Choroid plexus epithelial cell (primary cell): ENCODE measurements at regions not wholly inside any gene's neighbourhood (a gene's known extent, or its start where the extent isn't known, plus 50 kb on each side); places are given as distances from the start of the nearest gene placed in this dataset.

Experiments used
- DNase-seq: peaks from one replicate; pipeline ENCODE4 v3.0.0-alpha.2; 2010; ENCODE audit warnings: low read depth
- H3K4me3 ChIP-seq: 2 replicates; pipeline ENCODE4 v1.5.1; 2011; ENCODE audit warnings: low read depth, mild to moderate bottlenecking, control low read depth, low read length, moderate library complexity
- TF ChIP-seq, protein P1 (sequence below): conservative IDR thresholded peaks from 2 replicates; pipeline ENCODE4 v1.5.1; 2011; ENCODE audit warnings: low read depth, mild to moderate bottlenecking, control low read depth, inconsistent platforms, low read length, moderate library complexity

DNA sequence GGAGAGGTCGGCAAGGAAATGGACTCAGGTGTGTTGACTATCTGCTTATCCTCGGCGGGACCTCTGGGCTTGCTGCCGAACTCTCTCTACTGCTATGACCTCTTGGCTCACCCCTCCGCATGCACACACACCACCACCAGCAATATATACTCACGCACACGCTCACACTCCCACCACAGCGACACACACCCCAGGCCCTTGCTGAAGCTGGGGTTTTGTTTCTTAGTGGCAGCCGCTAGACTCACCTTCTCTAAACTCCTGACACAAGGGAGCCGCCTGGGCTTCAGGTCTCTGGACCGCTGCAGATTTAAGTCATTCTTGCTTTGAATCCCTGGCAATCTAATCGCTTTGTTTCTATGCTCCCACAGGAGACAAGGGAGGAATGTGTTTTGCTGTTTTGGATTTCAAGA, 59.4 kb upstream of the BACH2 start:
- TF ChIP-seq, protein P1, sequence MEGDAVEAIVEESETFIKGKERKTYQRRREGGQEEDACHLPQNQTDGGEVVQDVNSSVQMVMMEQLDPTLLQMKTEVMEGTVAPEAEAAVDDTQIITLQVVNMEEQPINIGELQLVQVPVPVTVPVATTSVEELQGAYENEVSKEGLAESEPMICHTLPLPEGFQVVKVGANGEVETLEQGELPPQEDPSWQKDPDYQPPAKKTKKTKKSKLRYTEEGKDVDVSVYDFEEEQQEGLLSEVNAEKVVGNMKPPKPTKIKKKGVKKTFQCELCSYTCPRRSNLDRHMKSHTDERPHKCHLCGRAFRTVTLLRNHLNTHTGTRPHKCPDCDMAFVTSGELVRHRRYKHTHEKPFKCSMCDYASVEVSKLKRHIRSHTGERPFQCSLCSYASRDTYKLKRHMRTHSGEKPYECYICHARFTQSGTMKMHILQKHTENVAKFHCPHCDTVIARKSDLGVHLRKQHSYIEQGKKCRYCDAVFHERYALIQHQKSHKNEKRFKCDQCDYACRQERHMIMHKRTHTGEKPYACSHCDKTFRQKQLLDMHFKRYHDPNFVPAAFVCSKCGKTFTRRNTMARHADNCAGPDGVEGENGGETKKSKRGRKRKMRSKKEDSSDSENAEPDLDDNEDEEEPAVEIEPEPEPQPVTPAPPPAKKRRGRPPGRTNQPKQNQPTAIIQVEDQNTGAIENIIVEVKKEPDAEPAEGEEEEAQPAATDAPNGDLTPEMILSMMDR, result no peak
- peak overlapping the region; percentile 10 for H3K4me3 ChIP-seq
- peak; percentile 50 for DNase-seq

DNA sequence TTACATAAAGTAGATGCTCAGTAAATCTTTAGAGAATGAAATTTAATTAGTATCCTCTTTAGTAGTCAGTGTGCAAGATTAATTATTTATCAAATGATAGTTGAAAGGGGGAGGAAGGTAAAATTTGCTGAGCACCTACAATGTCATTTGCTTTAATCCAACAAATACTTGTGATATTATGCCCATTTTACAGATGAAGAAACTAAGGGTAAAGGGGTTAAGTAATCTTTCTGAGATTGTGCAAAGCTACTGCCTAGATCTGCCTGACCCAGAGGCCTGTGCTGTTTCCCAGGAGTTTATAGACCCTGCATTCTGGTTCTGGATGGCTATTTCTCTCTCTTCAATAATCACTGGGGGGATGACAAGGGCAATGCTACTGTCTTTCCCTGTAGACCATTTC, 58.3 kb upstream of the BACH2 start:
- DNase-seq, result no peak
- TF ChIP-seq, protein P1, result no peak

DNA sequence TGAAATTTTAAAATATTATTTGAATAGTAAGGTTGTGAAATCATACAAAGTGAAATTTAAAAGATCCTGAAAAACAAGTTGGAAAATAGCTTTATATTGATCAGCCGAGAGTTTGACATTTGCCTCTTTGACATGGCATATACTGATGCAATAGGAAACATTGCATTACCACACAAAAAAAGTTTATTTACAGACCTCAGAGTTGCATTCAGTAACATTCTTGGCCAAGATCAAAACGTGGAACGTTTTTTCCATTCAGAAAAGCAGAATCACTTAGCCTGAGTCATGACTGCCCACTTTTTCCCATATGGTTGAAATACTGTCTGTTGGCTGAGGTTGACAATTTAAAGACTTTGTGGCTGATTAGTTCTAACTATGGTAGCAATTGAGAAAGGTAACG, 55.1 kb upstream of the BACH2 start:
- TF ChIP-seq, protein P1, result no peak
- H3K4me3 ChIP-seq, result no peak overlapping the region
- peak; percentile 66 for DNase-seq

More for the DNA sequence above, 58.3 kb upstream of the BACH2 start:
- H3K4me3 ChIP-seq, result no peak overlapping the region

DNA sequence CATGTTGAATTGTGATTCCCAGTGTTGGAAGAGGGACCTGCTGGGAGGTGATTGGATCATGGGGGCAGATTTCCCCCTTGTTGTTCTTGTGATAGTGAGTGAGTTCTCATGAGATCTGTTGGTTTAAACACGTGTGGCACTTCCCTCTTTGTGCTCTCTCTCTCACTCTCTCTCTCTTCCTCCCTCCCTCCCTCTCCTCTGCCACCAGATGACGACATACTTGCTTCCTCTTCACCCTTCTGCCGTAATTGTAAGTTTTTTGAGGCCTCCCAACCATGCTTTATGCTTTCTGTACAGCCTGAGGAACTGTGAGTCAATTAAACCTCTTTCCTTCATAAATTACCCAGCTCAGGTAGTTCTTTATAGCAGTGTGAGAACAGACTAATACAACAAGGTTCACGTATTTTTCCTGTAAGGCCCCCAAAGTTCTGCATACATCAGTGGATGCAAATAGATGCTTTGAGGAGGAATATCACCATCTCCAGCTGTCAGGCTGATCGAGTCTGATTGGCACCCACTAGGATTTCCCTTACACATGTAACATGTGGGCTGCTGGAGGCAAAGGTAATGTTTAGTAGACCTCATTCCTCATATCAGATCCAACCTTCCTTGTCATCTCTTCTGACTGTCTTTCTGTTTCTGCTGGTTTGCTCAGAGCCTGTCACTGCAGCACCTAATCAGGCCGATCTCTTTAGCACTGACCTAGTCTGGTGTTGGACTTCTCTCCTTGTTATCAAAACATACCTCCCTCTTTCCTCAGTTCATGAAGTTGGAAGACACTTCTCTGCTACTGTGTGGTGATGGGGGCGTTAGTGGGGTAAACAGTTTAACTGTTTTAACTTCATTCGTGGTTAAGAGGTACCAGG, 54.3 kb upstream of the BACH2 start:
- peak; percentile 9 for DNase-seq
- TF ChIP-seq, protein P1, result no peak
- H3K4me3 ChIP-seq, result no peak overlapping the region

DNA sequence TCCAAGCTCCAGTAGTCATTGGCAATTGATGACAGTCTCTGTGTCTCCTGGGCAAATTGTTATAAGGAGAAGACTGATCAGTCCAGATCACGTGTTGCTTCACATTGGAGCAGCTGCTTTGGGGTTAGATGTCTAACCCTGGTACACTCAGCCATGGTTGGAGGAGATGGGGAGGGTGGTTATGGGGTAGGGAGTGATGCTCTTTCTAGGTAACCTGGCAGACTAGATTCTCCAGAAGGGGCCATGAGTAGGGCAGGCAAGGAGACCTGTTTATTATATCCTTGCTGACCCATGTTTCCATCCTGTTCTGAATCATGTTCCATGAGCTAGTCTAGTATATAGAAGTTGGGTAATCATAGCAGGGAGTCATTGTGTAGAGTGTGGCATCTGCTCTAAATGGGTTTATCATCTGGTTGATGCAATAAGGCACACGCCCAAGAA, 50.8 kb upstream of the BACH2 start:
- no peak for DNase-seq
- TF ChIP-seq, protein P1, result no peak
- no peak overlapping the region for H3K4me3 ChIP-seq

DNA sequence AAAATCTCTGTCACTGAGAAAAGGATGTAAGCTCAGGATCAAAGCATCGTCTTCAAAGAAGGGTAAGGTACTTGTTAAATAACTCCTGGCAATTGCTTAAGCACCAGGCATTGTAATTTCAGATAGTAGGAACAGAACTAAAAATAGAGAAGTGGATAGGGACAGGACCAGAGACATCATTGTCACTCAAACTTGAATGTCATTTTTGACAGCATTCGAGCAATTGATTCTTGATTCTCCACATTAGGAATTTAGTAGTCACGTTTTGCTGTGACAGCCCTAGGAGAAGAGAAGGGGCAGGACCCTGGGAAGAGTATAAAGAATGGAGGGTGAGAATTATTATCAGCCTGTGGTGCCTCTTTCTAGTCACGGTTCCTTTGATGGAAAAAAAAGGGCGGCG, 50.1 kb upstream of the BACH2 start:
- TF ChIP-seq, protein P1, result no peak
- H3K4me3 ChIP-seq, result no peak overlapping the region
- DNase-seq, result no peak
